Subcutaneous abdominal adipose tissue (tissue), 5 donors: ENCODE measurements at regions not wholly inside any gene's neighbourhood (a gene's known extent, or its start where the extent isn't known, plus 50 kb on each side); places are given as distances from the start of the nearest gene placed in this dataset.

Experiments used
- H3K27ac ChIP-seq: one replicate; pipeline ENCODE4 v1.7.0; 2013; ENCODE audit warnings: low read depth, mild to moderate bottlenecking, inconsistent platforms, low read length, moderate library complexity
- H3K27me3 ChIP-seq, 5 donors: one replicate each; pipeline ENCODE4 v1.7.0; 2013; ENCODE audit warnings: low read length in 5 of 5, inconsistent platforms in 1 of 5; ENCODE audit not compliant: control insufficient read depth in 5 of 5, insufficient read depth in 4 of 5
- H3K36me3 ChIP-seq, 5 donors: one replicate each; pipeline ENCODE4 v1.7.0; 2013; ENCODE audit warnings: low read length in 5 of 5; ENCODE audit not compliant: control insufficient read depth in 5 of 5, insufficient read depth in 5 of 5
- H3K4me1 ChIP-seq, 5 donors: one replicate each; pipeline ENCODE4 v1.7.0; 2013; ENCODE audit warnings: low read length in 5 of 5, mild to moderate bottlenecking in 3 of 5, moderate library complexity in 1 of 5; ENCODE audit not compliant: control insufficient read depth in 5 of 5, insufficient read depth in 5 of 5
- H3K4me3 ChIP-seq, 5 donors: one replicate each; pipeline ENCODE4 v1.7.0; 2013; ENCODE audit warnings: low read length in 5 of 5, low read depth in 1 of 5
- H3K9ac ChIP-seq, 5 donors: one replicate each; pipeline ENCODE4 v1.7.0; 2013; ENCODE audit warnings: low read length in 5 of 5, mild to moderate bottlenecking in 4 of 5, moderate library complexity in 3 of 5
- H3K9me3 ChIP-seq, 5 donors: one replicate each; pipeline ENCODE4 v1.7.0; 2013; ENCODE audit warnings: low read length in 5 of 5; ENCODE audit not compliant: control insufficient read depth in 5 of 5
- donor health status: healthy.
- donor health status: healthy.
- donor health status: healthy.
- donor health status: healthy.
- donor health status: healthy.

- peaks cover 0 to 3% (median 0%) of the 10 kb centered on the region in 5 donors for H3K9me3 ChIP-seq
- H3K27ac ChIP-seq, result no peak overlapping the region
- H3K36me3 ChIP-seq, result no peaks in the 10 kb centered on the region
- no peaks in the 10 kb centered on the region for H3K4me1 ChIP-seq
- H3K4me3 ChIP-seq, result no peak overlapping the region
- H3K27me3 ChIP-seq, result peaks cover 4 to 15% (median 11%) of the 10 kb centered on the region in 5 donors
- H3K9ac ChIP-seq, result no peak overlapping the region
Measured at GRCh38 chr16:54594601-54595391, 308.2 kb upstream of the IRX3 start.

- H3K4me3 ChIP-seq, result no peak overlapping the region
- H3K27me3 ChIP-seq, result peaks cover 4 to 15% (median 11%) of the 10 kb centered on the region in 5 donors
- H3K4me1 ChIP-seq, result peaks cover 0 to 6% (median 0%) of the 10 kb centered on the region in 5 donors
- no peak overlapping the region for H3K9ac ChIP-seq
- H3K9me3 ChIP-seq, result no peaks in the 10 kb centered on the region
- H3K27ac ChIP-seq, result no peak overlapping the region
- H3K36me3 ChIP-seq, result no peaks in the 10 kb centered on the region
Measured at GRCh38 chr16:54591816-54592246, 305.2 kb upstream of the IRX3 start.

DNA sequence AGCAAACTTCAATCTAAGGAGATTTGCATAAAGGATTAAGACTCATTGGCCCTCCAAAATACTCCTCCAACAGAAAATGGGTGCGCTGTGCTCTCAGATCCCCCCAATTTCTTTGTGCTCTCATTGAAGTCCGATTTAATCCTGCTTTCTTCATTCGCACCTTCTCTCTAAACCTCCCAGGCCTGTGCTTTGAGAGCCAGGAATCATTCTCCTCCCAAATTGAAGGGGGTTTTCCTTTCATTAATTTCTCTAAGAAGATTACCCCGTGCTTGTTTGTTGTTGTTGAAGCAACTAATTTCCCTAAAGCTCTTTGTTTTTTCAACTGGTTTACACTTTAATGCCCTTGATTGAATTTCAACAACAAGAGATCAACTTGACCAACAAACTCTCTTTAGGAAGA, 304.2 kb upstream of the IRX3 start:
- Histone ChIP-seq H3K27me3 (peaks cover 4 to 10% (median 6%) of the 10 kb centered on the region in 5 donors), H3K36me3 (no peaks in the 10 kb centered on the region), H3K27ac (no peak overlapping the region), H3K9me3 (no peaks in the 10 kb centered on the region), H3K9ac (no peak overlapping the region), H3K4me1 (peaks cover 0 to 6% (median 0%) of the 10 kb centered on the region in 5 donors), H3K4me3 (no peak overlapping the region)

DNA sequence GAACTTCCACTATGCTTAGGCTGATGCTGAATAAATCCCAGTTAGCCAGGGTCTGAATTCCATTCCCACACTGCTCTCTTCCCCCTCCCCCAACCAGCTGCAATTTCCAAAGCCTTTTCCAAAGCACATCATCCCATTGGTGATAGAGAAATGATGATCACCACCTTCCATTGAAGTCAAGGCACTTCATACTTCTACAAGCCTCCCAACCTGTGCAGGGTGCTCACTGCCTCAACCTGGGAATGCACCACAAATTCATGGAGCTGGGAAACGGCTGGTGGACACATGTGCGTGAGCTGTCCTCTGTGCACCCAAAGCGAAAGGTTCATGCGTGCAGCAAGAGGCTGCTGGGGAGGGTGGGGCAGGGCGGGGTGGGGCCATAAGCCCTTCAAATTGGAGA, 302.7 kb upstream of the IRX3 start:
- Histone ChIP-seq H3K27ac (no peak overlapping the region), H3K9me3 (no peaks in the 10 kb centered on the region), H3K4me3 (no peak overlapping the region), H3K36me3 (no peaks in the 10 kb centered on the region), H3K9ac (no peak overlapping the region), H3K27me3 (no peaks in the 10 kb centered on the region), H3K4me1 (peaks cover 0 to 6% (median 0%) of the 10 kb centered on the region in 5 donors)

- Histone ChIP-seq H3K27me3 (no peaks in the 10 kb centered on the region), H3K4me3 (no peak overlapping the region), H3K4me1 (peaks cover 0 to 6% (median 0%) of the 10 kb centered on the region in 5 donors)
Measured at GRCh38 chr16:54588026-54588425, 301.4 kb upstream of the IRX3 start.

GRCh38 chr16:54587176-54587515, 300.6 kb upstream of the IRX3 start:
- Histone ChIP-seq H3K36me3 (no peaks in the 10 kb centered on the region), H3K27ac (no peak overlapping the region), H3K9ac (no peak overlapping the region), H3K4me3 (no peak overlapping the region), H3K27me3 (no peaks in the 10 kb centered on the region), H3K4me1 (peaks cover 0 to 6% (median 0%) of the 10 kb centered on the region in 5 donors), H3K9me3 (no peaks in the 10 kb centered on the region)

More at GRCh38 chr16:54588026-54588425, 301.4 kb upstream of the IRX3 start:
- Histone ChIP-seq H3K9ac (no peak overlapping the region), H3K36me3 (no peaks in the 10 kb centered on the region), H3K27ac (no peak overlapping the region), H3K9me3 (no peaks in the 10 kb centered on the region)

DNA sequence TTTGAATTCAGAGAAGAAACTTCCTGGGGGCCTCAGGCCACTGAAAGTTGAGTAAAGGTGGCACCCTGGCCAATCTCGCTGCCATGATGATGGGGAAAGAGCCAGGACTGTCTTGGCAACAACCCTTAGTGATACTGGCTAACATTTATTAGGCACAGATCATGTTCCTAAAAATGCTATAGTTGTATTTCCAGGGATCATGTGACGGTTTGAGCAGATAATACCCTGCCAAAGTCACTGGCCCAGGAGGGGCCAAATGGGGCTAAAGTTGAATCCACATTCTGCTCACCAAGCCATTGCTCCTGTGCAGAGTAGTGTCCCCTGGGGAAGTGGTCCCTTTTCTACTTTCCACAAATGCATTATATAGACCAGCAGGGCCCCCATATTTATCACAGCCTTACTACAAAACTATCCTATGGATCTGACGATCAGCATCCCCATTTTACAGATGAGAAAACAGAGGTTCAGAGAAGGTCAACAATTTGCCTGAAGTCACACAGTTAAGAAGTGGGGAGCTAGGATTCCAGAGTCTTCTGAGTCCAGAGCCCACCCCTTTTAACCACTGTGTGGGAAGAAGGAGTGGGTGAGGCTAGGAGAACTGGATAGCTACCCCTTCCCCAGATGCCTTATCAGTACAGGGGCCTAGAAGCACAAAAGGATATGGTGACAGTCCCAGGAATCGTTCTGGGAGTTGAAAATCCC, 300.0 kb upstream of the IRX3 start:
- H3K4me3 ChIP-seq, result no peak overlapping the region
- H3K27me3 ChIP-seq, result no peaks in the 10 kb centered on the region
- peaks cover 0 to 6% (median 0%) of the 10 kb centered on the region in 5 donors for H3K4me1 ChIP-seq
- H3K36me3 ChIP-seq, result no peaks in the 10 kb centered on the region
- no peak overlapping the region for H3K9ac ChIP-seq
- H3K9me3 ChIP-seq, result no peaks in the 10 kb centered on the region
- no peak overlapping the region for H3K27ac ChIP-seq

- H3K27me3 ChIP-seq, result no peaks in the 10 kb centered on the region
- H3K4me1 ChIP-seq, result peaks cover 0 to 6% (median 0%) of the 10 kb centered on the region in 5 donors
- no peaks in the 10 kb centered on the region for H3K36me3 ChIP-seq
- H3K27ac ChIP-seq, result no peak overlapping the region
- no peaks in the 10 kb centered on the region for H3K9me3 ChIP-seq
- no peak overlapping the region for H3K9ac ChIP-seq
- no peak overlapping the region for H3K4me3 ChIP-seq
Measured at GRCh38 chr16:54585998-54586340, 299.4 kb upstream of the IRX3 start.

GRCh38 chr16:54585094-54585997, 298.8 kb upstream of the IRX3 start:
- Histone ChIP-seq H3K9me3 (no peaks in the 10 kb centered on the region), H3K4me1 (peaks cover 0 to 6% (median 0%) of the 10 kb centered on the region in 5 donors), H3K4me3 (no peak overlapping the region), H3K9ac (no peak overlapping the region), H3K27me3 (no peaks in the 10 kb centered on the region), H3K36me3 (no peaks in the 10 kb centered on the region), H3K27ac (no peak overlapping the region)
